A549 (cell line): ENCODE measurements at regions not wholly inside any gene's neighbourhood (a gene's known extent, or its start where the extent isn't known, plus 50 kb on each side); places are given as distances from the start of the nearest gene placed in this dataset.

ENCODE experiments used
- ATAC-seq, 2 experiments: fragments of 200-7000 bp in 1 of 2; fragments of >200 bp in 1 of 2; cut with Nextera tagmentation in 1 of 2; cut with Tn5 transposase in 1 of 2; 3 replicates each; pipeline versions ENCODE4 v1.8.0 to v1.9.1; 2018 to 2020; ENCODE audit warnings: mild to moderate bottlenecking in 1 of 2, moderate library complexity in 1 of 2
- CTCF ChIA-PET: fragments of 300-600 bp; sonication (Branson Sonifier 250); formaldehyde crosslinking; extraction: SDS; loops from one replicate; lab custom pipeline; 2021; ENCODE audit warnings: antibody characterized with exemption, inconsistent platforms; lab: Yijun Ruan, JAX
- POLR2A ChIA-PET: fragments of 350-600 bp; formaldehyde crosslinking; extraction: SDS; loops from one replicate; lab custom pipeline; 2021; ENCODE audit warnings: antibody characterized with exemption, inconsistent platforms; lab: Yijun Ruan, JAX
- DNase-seq, 2 experiments: peaks; one replicate each; pipeline versions ENCODE4 v3.0.0 to v3.0.0-alpha.2; 2011 to 2016; ENCODE audit warnings: low read depth in 1 of 2, low spot score in 1 of 2
- FAIRE-seq: peaks from 2 replicates; lab custom pipeline; 2011; peaks lifted over from hg19 to GRCh38; lab: Jason Lieb, UNC
- H3K27ac ChIP-seq, 2 experiments: fragments of >200 bp; sonication (Bioruptor Twin); formaldehyde crosslinking; 3 replicates each; pipeline ENCODE4 v1.5.1; 2016 to 2017
- H3K4me1 ChIP-seq: fragments of >200 bp; sonication (Bioruptor Twin); formaldehyde crosslinking; 3 replicates; pipeline ENCODE4 v1.6.1; 2016
- H3K4me2 ChIP-seq: fragments of >200 bp; sonication (Bioruptor Twin); formaldehyde crosslinking; 3 replicates; pipeline ENCODE4 v1.6.1; 2016
- H3K4me3 ChIP-seq: fragments of >200 bp; sonication (Bioruptor Twin); formaldehyde crosslinking; 3 replicates; pipeline ENCODE4 v1.5.1; 2016
- H3K9me3 ChIP-seq: fragments of >200 bp; sonication (Bioruptor Twin); formaldehyde crosslinking; 3 replicates; pipeline ENCODE4 v1.6.1; 2016
- BCL3 ChIP-seq: fragments of >200 bp; sonication (Bioruptor Twin); formaldehyde crosslinking; IDR thresholded peaks from 3 replicates; pipeline ENCODE4 v1.6.1; 2016
- BHLHE40 ChIP-seq: IDR thresholded peaks from 2 replicates; pipeline ENCODE4 v1.6.1; 2012; ENCODE audit warnings: low read depth, low read length, inconsistent platforms
- CEBPB ChIP-seq, 2 experiments: fragments of >200 bp in 1 of 2; sonication (Bioruptor Twin) in 1 of 2; formaldehyde crosslinking in 1 of 2; IDR thresholded peaks; 2 replicates each; pipeline ENCODE4 v1.6.1; 2012 to 2016
- CHD2 ChIP-seq: fragments of 150-350 bp; IDR thresholded peaks from 2 replicates; pipeline ENCODE4 v1.6.1; 2014; ENCODE audit warnings: low read length; ENCODE audit not compliant: partially characterized antibody
- CHD4 ChIP-seq: fragments of 200-600 bp; sonication (generic); IDR thresholded peaks from 2 replicates; pipeline ENCODE4 v1.6.1; 2016; ENCODE audit warnings: antibody characterized with exemption, mild to moderate bottlenecking, borderline replicate concordance
- CTCF ChIP-seq: fragments of >200 bp; sonication (Bioruptor Twin); formaldehyde crosslinking; IDR thresholded peaks from 3 replicates; pipeline ENCODE4 v1.5.1; 2016
- EHMT2 ChIP-seq: fragments of 200-600 bp; sonication (generic); IDR thresholded peaks from 2 replicates; pipeline ENCODE4 v1.6.1; 2016; ENCODE audit warnings: antibody characterized with exemption, low read depth, mild to moderate bottlenecking, moderate library complexity
- EP300 ChIP-seq, 2 experiments: fragments of >200 bp; sonication (Bioruptor Twin); formaldehyde crosslinking; IDR thresholded peaks; 2 replicates in 1 of 2; 3 replicates in 1 of 2; pipeline ENCODE4 v1.6.1; 2016 to 2017
- ESRRA ChIP-seq: fragments of 150-350 bp; IDR thresholded peaks from 2 replicates; pipeline ENCODE4 v1.6.1; 2014; ENCODE audit warnings: mild to moderate bottlenecking, low read length, borderline replicate concordance
- FOSL2 ChIP-seq, 2 experiments: fragments of 450-650 bp in 1 of 2; fragments of >200 bp in 1 of 2; sonication (Bioruptor Twin) in 1 of 2; formaldehyde crosslinking; IDR thresholded peaks; 2 replicates each; pipeline versions ENCODE4 v1.5.0 to v1.6.1; 2016 to 2020; ENCODE audit warnings: mild to moderate bottlenecking in 1 of 2, moderate library complexity in 1 of 2
- FOXS1 ChIP-seq: fragments of 250-450 bp; sonication (Bioruptor Pico); IDR thresholded peaks from 2 replicates; pipeline ENCODE4 v1.5.0; 2020; ENCODE audit warnings: mild to moderate bottlenecking, moderate library complexity
- HDAC2 ChIP-seq: fragments of 200-600 bp; sonication (generic); IDR thresholded peaks from 2 replicates; pipeline ENCODE4 v1.6.1; 2016
- HMGXB4 ChIP-seq: fragments of 250-450 bp; sonication (Bioruptor Pico); IDR thresholded peaks from 2 replicates; pipeline ENCODE4 v1.5.0; 2021; ENCODE audit warnings: mild to moderate bottlenecking, moderate library complexity, borderline replicate concordance
- JUN ChIP-seq, 2 experiments: fragments of >200 bp; sonication (Bioruptor Twin); formaldehyde crosslinking; IDR thresholded peaks; 2 replicates in 1 of 2; 3 replicates in 1 of 2; pipeline ENCODE4 v1.6.1; 2016 to 2017
- JUNB ChIP-seq: fragments of >200 bp; sonication (Bioruptor Twin); formaldehyde crosslinking; IDR thresholded peaks from 2 replicates; pipeline ENCODE4 v1.6.1; 2016
- KDM1A ChIP-seq: fragments of 200-600 bp; sonication (generic); IDR thresholded peaks from 2 replicates; pipeline ENCODE4 v1.6.1; 2016; ENCODE audit warnings: low read depth, mild to moderate bottlenecking
- KDM5A ChIP-seq: fragments of 200-600 bp; sonication (generic); IDR thresholded peaks from 2 replicates; pipeline ENCODE4 v1.6.1; 2016; ENCODE audit warnings: antibody characterized with exemption, mild to moderate bottlenecking
- MAFK ChIP-seq: fragments of 450-650 bp; IDR thresholded peaks from 2 replicates; pipeline ENCODE4 v1.6.1; 2014; ENCODE audit not compliant: partially characterized antibody
- NFE2L2 ChIP-seq: fragments of 150-350 bp; conservative IDR thresholded peaks from 2 replicates; pipeline ENCODE4 v1.6.1; 2014; ENCODE audit warnings: low read length
- NPAS2 ChIP-seq: fragments of 250-450 bp; sonication (Bioruptor Pico); IDR thresholded peaks from 2 replicates; pipeline ENCODE4 v1.8.0; 2022; ENCODE audit warnings: mild to moderate bottlenecking, moderate library complexity, borderline replicate concordance
- NR3C1 ChIP-seq: fragments of >200 bp; sonication (Bioruptor Twin); formaldehyde crosslinking; IDR thresholded peaks from 3 replicates; pipeline ENCODE4 v1.6.1; 2017
- PHF8 ChIP-seq: fragments of 200-600 bp; sonication (generic); IDR thresholded peaks from 2 replicates; pipeline ENCODE4 v1.6.1; 2016; ENCODE audit warnings: low read depth, mild to moderate bottlenecking, antibody characterized with exemption, moderate library complexity, borderline replicate concordance
- RARB ChIP-seq: fragments of 250-450 bp; sonication (Bioruptor Pico); IDR thresholded peaks from 2 replicates; pipeline ENCODE4 v1.8.0; 2021; ENCODE audit warnings: mild to moderate bottlenecking, moderate library complexity
- RCOR1 ChIP-seq: fragments of 150-350 bp; IDR thresholded peaks from 2 replicates; pipeline ENCODE4 v1.6.1; 2014; ENCODE audit warnings: antibody characterized with exemption, low read length, low read depth
- SMC3 ChIP-seq: fragments of >200 bp; sonication (Bioruptor Twin); formaldehyde crosslinking; IDR thresholded peaks from 3 replicates; pipeline ENCODE4 v1.6.1; 2018; ENCODE audit warnings: inconsistent platforms
- SREBF2 ChIP-seq: fragments of 450-650 bp; IDR thresholded peaks from 2 replicates; pipeline ENCODE4 v1.6.1; 2014; ENCODE audit warnings: mild to moderate bottlenecking, moderate library complexity
- TP53 ChIP-seq: fragments of 250-450 bp; sonication (Bioruptor Pico); IDR thresholded peaks from 2 replicates; pipeline ENCODE4 v1.5.0; 2021; ENCODE audit warnings: mild to moderate bottlenecking, moderate library complexity
- USF2 ChIP-seq: fragments of 450-650 bp; IDR thresholded peaks from 2 replicates; pipeline ENCODE4 v1.6.1; 2014; ENCODE audit warnings: antibody characterized with exemption
- WGBS: methylation state at CpG from one replicate; pipeline ENCODE4 v1.1.6; 2017; ENCODE audit errors: missing lambda C conversion rate; 5-methylcytosine and 5-hydroxymethylcytosine counted together

- ATAC-seq, result no peak
- CTCF ChIA-PET, result no interaction called here
- TF ChIP-seq SMC3 (no peak), CHD4 (no peak), FOSL2 (IDR thresholded peaks at IDR 0.05) (no peak), FOSL2 (CRISPR knock-in tag; IDR thresholded peaks at IDR 0.05) (no peak), EHMT2 (no peak), CTCF (no peak), USF2 (no peak), KDM5A (no peak), BHLHE40 (no peak), ESRRA (no peak), HMGXB4 (CRISPR knock-in tag) (no peak), EP300 (IDR thresholded peaks at IDR 0.05) (no peak), JUN (IDR thresholded peaks at IDR 0.05) (no peak), CEBPB (IDR thresholded peaks at IDR 0.05) (no peak), RCOR1 (no peak), RARB (no peak), NFE2L2 (no peak), MAFK (no peak), HDAC2 (no peak)
- Histone ChIP-seq H3K9me3 (peaks cover 81% of the 10 kb centered on the region), H3K4me1 (no peaks in the 10 kb centered on the region), H3K4me3 (no peak overlapping the region), H3K4me2 (no peak overlapping the region), H3K27ac (no peak overlapping the region)
- POLR2A ChIA-PET, result no interaction called here
- FAIRE-seq, result no peak
- DNase-seq, result no peak
- WGBS, result 96% methylated on average over 7 of the region's 9 CpGs
Observed at GRCh38 chr15:25065286-25065685, 110.5 kb downstream of the SNRPN start.

- H3K9me3 ChIP-seq, result peaks cover 82% of the 10 kb centered on the region
- H3K4me3 ChIP-seq, result no peak overlapping the region
- ATAC-seq, result no peak
- CTCF ChIA-PET, result no interaction called here
- TF ChIP-seq RCOR1 (no peak), PHF8 (no peak), KDM1A (no peak), NR3C1 (no peak), CHD2 (no peak), FOXS1 (no peak), HMGXB4 (CRISPR knock-in tag) (no peak), HDAC2 (no peak), NPAS2 (CRISPR knock-in tag) (no peak), RARB (no peak), CEBPB (IDR thresholded peaks at IDR 0.05) (no peak), TP53 (CRISPR knock-in tag) (no peak), EHMT2 (no peak), JUNB (no peak), BCL3 (no peak), SREBF2 (no peak), ESRRA (no peak)
- no peak overlapping the region for H3K27ac ChIP-seq
- H3K4me1 ChIP-seq, result no peaks in the 10 kb centered on the region
- POLR2A ChIA-PET, result no interaction called here
- H3K4me2 ChIP-seq, result no peak overlapping the region
- DNase-seq, result no peak
- no peak for FAIRE-seq
- 84% methylated on average over 9 of the region's 11 CpGs for WGBS
Observed at GRCh38 chr15:25065876-25066275, 111.1 kb downstream of the SNRPN start.
